ENCODE measurements at regions not wholly inside any gene's neighbourhood (a gene's known extent, or its start where the extent isn't known, plus 50 kb on each side); places are given as distances from the start of the nearest gene placed in this dataset.

DNA sequence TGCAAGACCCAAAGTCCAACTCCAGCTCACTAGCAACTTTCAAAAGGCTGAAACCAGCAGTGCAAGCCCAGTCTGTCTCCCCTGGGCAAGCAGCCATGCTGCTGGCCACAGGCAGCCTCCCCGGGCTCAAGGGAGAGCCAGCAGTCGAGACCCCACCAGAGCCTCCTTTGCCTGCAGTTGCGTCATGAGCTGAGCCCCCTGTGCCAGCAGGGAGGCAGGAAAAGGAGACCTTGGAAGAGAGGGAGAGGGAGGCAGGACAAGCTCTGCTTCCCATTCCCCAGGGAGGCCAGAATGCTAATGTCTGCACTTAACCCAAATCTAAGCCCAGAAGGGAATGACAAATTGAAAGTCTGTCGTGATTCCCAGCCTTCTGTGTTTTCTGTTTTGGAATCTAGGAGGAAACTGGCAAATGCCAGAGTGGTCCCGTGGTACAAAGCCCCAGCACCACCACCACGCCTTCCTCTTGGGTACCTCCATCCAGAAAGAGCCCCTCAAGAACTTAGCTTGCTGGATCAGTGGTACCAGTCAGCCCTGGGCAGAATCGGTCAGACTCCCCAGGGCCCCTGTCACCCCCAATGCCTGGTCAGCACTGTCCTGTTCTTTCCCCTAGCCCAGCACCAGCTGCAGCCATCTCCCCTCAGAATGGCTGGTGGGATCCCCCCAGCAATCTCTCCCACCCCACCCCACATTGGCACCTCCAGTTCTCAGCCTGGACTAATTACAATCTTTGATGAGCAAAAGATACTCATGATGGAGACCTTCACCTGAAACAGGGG is 99.3 kb upstream of the TNRC6C start:
- CTCF ChIA-PET = interaction anchor here (0.5 kb wide), 1 partner anchor 145 kb away, joined by 3 read pairs; no protein-coding TSS in a partner anchor
- no peak for DNase-seq (ENCODE audit: low spot score)
- TF ChIP-seq, protein P1, sequence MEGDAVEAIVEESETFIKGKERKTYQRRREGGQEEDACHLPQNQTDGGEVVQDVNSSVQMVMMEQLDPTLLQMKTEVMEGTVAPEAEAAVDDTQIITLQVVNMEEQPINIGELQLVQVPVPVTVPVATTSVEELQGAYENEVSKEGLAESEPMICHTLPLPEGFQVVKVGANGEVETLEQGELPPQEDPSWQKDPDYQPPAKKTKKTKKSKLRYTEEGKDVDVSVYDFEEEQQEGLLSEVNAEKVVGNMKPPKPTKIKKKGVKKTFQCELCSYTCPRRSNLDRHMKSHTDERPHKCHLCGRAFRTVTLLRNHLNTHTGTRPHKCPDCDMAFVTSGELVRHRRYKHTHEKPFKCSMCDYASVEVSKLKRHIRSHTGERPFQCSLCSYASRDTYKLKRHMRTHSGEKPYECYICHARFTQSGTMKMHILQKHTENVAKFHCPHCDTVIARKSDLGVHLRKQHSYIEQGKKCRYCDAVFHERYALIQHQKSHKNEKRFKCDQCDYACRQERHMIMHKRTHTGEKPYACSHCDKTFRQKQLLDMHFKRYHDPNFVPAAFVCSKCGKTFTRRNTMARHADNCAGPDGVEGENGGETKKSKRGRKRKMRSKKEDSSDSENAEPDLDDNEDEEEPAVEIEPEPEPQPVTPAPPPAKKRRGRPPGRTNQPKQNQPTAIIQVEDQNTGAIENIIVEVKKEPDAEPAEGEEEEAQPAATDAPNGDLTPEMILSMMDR (conservative IDR thresholded peaks at IDR 0.05; ENCODE audit: low read depth) = no peak
- POLR2A ChIA-PET (ENCODE audit: low non-redundant PET) = no interaction called here
- no peak overlapping the region for H3K27ac ChIP-seq

DNA sequence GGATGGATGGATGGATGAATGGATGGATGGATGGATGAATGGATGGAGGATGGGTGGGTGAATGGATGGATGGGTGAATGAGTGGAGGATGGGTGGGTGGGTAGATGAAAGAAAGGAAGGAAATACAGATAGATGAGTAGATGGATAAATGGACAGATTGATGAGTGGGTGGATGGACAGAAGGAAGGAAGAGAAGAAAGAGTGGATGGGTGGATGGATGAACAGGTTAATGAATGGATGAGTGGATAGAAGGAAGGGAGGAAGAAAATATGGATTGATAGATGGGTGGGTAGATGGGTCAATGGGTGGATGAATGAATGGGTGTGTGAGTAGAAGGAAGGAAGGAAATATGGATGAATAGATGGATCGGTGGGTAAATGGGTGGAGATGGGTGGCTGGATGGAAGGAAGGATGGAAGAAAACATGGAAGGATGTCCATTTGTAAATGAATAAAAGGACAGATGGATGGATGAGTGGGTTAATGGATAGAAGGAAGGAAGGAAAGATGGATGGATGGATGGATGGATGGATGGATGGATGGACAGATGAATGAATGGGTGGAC is 97.3 kb upstream of the TNRC6C start:
- POLR2A ChIA-PET (ENCODE audit: low non-redundant PET) = no interaction called here
- H3K27ac ChIP-seq = no peak overlapping the region
- CTCF ChIA-PET = no interaction called here
- DNase-seq (ENCODE audit: low spot score) = no peak
- TF ChIP-seq, protein P1 (conservative IDR thresholded peaks at IDR 0.05; ENCODE audit: low read depth) = no peak

DNA sequence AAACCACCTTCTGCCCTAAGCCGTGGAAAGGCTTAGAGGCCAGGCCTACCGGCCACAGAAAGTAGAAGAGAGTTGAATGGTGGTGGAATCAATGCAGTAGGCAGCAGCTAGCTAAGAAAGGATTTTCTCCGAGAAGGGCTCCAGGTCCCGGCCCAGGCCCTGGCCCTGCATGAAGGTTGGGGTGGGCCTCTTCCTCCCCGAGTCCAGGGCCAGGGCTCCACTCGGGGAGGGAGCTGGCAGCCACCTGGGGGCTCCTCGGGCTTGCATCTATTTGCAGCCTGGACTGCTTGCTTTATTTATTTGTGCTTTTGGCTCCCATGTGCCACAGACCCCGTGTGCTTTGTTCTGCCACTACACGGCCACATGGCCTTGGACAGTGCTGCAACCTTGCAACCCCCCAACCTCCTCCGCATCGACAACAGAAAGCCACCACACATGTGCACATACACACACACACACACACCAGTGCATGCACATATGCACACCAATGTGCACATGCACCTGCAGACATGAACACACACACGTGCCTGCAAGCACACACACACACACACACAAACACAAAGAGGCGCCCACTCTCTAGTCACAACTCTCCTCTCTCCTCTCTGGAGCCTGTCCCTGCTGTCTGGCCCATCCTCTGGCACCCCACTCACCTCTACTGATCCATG is 96.4 kb upstream of the TNRC6C start:
- TF ChIP-seq, protein P1 (conservative IDR thresholded peaks at IDR 0.05; ENCODE audit: low read depth) = no peak

DNA sequence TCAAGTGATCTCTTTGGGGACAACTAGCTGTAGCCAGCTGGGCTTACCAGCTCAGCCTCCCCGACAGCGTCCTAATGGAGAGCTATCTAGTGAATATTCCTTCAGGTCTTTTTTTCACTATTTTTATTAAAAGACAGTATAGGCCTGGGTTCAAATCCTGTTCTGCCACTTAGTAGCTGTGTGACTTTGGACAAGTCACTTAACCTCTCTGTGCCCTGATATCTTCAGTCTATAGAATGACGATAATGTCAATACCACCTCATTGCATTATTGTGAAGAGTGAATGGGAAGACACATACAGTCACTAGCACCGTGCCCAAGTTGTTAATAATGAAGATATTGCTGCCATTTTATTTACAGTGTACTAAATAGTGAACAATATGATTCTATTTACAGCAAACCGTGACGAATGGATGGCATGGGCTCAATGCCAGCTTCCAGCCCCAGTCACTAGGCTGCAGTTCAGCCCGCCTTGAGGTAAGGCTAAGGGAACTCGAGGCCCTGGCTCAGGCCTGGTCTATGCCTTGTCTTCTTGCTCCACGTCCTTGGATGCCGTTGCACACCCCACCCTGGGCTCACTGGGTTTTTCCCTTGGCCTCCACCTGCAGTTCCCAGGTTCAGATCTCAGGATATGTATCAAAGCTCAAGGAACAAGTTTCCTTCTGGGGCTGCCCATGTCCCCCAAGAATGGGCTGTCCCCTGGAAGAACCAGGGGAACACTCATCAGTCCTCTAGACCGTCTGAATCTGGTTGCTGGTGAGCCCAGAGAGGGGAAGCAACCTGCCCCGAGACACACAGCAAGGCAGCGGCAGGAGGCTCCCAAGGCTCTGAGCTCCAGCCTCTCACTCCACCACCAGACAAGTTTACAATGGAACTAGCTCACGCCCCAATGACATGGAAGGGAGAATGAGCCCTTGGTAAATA is 95.4 kb upstream of the TNRC6C start:
- CTCF ChIA-PET = interaction anchor here (0.7 kb wide), 1 partner anchor 51 kb away, joined by 3 read pairs; no protein-coding TSS in a partner anchor
- H3K27ac ChIP-seq = no peak overlapping the region
- TF ChIP-seq, protein P1 (conservative IDR thresholded peaks at IDR 0.05; ENCODE audit: low read depth) = no peak
- POLR2A ChIA-PET (ENCODE audit: low non-redundant PET) = no interaction called here
- DNase-seq (ENCODE audit: low spot score) = no peak

More for the DNA sequence above, 96.4 kb upstream of the TNRC6C start:
- CTCF ChIA-PET = interaction anchor here (0.7 kb wide), 1 partner anchor 52 kb away, joined by 3 read pairs; no protein-coding TSS in a partner anchor
- DNase-seq (ENCODE audit: low spot score) = no peak
- POLR2A ChIA-PET (ENCODE audit: low non-redundant PET) = no interaction called here
- H3K27ac ChIP-seq = no peak overlapping the region

DNA sequence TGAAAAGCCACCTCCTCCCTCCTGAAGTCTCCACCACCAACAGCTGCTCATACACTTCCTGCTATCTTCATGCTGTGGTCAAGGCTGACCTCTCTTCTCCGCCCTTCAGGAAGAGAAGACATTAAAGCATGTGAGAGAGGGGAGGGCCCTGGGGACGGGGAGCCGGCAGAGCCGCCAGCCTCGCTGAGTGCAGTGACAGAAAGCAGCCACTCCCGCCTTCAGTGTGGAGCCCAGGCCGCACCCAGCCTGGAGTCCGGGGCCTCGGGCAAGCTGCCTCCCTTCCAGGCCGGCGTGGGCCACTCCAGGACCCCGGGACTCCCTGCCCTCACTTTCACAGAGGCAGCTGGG is 94.7 kb upstream of the TNRC6C start:
- CTCF ChIA-PET = no interaction called here
- DNase-seq (ENCODE audit: low spot score) = no peak
- POLR2A ChIA-PET (ENCODE audit: low non-redundant PET) = no interaction called here
- TF ChIP-seq, protein P1 (conservative IDR thresholded peaks at IDR 0.05; ENCODE audit: low read depth) = no peak
- H3K27ac ChIP-seq = no peak overlapping the region
